SK-N-SH (cell line): ENCODE measurements at regions not wholly inside any gene's neighbourhood (a gene's known extent, or its start where the extent isn't known, plus 50 kb on each side); places are given as distances from the start of the nearest gene placed in this dataset.

Source experiments
- CTCF ChIA-PET: fragments of 300-600, 350-600 bp; formaldehyde crosslinking; extraction: SDS; loops from one replicate; lab custom pipeline; 2021; lab: Yijun Ruan, JAX
- POLR2A ChIA-PET: fragments of 350-600 bp; sonication (Branson Sonifier 250); formaldehyde crosslinking; extraction: SDS; loops from one replicate; lab custom pipeline; 2020; ENCODE audit warnings: antibody characterized with exemption, inconsistent platforms; lab: Yijun Ruan, JAX
- DNase-seq: peaks from one replicate; pipeline ENCODE4 v3.0.0; 2012
- H2AFZ ChIP-seq: fragments of 200-600 bp; sonication (generic); 2 replicates; pipeline ENCODE4 v1.8.1; 2016; ENCODE audit warnings: antibody characterized with exemption, mild to moderate bottlenecking, low read depth
- H3F3A ChIP-seq: fragments of 200-600 bp; sonication (generic); replicated peaks from 2 replicates; pipeline ENCODE3; 2016; ENCODE audit warnings: antibody characterized with exemption, mild to moderate bottlenecking; ENCODE audit not compliant: insufficient read depth
- H3K27ac ChIP-seq, 2 experiments: fragments of 200-500 bp in 1 of 2; fragments of 200-600 bp in 1 of 2; sonication (Bioruptor generic) in 1 of 2; sonication (generic), shearing (Covaris generic) in 1 of 2; 2 replicates each; pipeline versions ENCODE4 v1.5.1 to v1.6.1; 2014 to 2016; ENCODE audit warnings: low read depth in 2 of 2, inconsistent platforms in 1 of 2, low read length in 1 of 2, mild to moderate bottlenecking in 1 of 2, mixed read lengths in 1 of 2
- H3K27me3 ChIP-seq: fragments of 200-600 bp; sonication (generic), shearing (Covaris generic); 2 replicates; pipeline ENCODE4 v1.6.1; 2016; ENCODE audit warnings: mixed run types; ENCODE audit not compliant: insufficient read depth
- H3K36me3 ChIP-seq, 2 experiments: fragments of 200-500 bp in 1 of 2; fragments of 200-600 bp in 1 of 2; sonication (Bioruptor generic) in 1 of 2; sonication (generic) in 1 of 2; replicated peaks in 1 of 2; 2 replicates each; pipeline versions ENCODE3 to v1.5.1; 2014 to 2016; ENCODE audit warnings: low read length in 1 of 2, mild to moderate bottlenecking in 1 of 2; ENCODE audit not compliant: insufficient read depth in 2 of 2, control insufficient read depth in 1 of 2
- H3K4me1 ChIP-seq, 2 experiments: fragments of 200-500 bp in 1 of 2; fragments of 200-600 bp in 1 of 2; sonication (Bioruptor generic) in 1 of 2; sonication (generic), shearing (Covaris generic) in 1 of 2; 2 replicates each; pipeline versions ENCODE4 v1.5.1 to v1.6.1; 2014 to 2016; ENCODE audit warnings: low read depth in 1 of 2, low read length in 1 of 2, mixed run types in 1 of 2; ENCODE audit not compliant: insufficient read depth in 2 of 2, control insufficient read depth in 1 of 2
- H3K4me2 ChIP-seq: fragments of 200-600 bp; sonication (generic), shearing (Covaris generic); 2 replicates; pipeline ENCODE4 v1.6.1; 2017; ENCODE audit warnings: mixed run types
- H3K4me3 ChIP-seq, 2 experiments: fragments of 200-500 bp in 1 of 2; fragments of 200-600 bp in 1 of 2; sonication (Bioruptor generic) in 1 of 2; sonication (generic), shearing (Covaris generic) in 1 of 2; 2 replicates each; pipeline versions ENCODE4 v1.5.1 to v1.8.1; 2014 to 2016; ENCODE audit warnings: low read depth in 2 of 2, inconsistent platforms in 1 of 2, low read length in 1 of 2, mild to moderate bottlenecking in 1 of 2, mixed read lengths in 1 of 2, moderate library complexity in 1 of 2
- H3K79me2 ChIP-seq: fragments of 200-600 bp; sonication (generic); 2 replicates; pipeline ENCODE4 v1.8.1; 2017; ENCODE audit warnings: mild to moderate bottlenecking; ENCODE audit not compliant: insufficient read depth
- H3K9ac ChIP-seq: fragments of 200-600 bp; sonication (generic); 2 replicates; pipeline ENCODE4 v1.6.1; 2017; ENCODE audit warnings: mixed run types
- H3K9me2 ChIP-seq: fragments of 200-600 bp; sonication (generic); 2 replicates; pipeline ENCODE4 v1.6.1; 2017; ENCODE audit warnings: mixed run types
- H3K9me3 ChIP-seq: fragments of 200-600 bp; sonication (generic); 2 replicates; pipeline ENCODE4 v1.6.1; 2017; ENCODE audit warnings: mixed run types, mild to moderate bottlenecking, moderate library complexity
- H4K20me1 ChIP-seq: fragments of 200-600 bp; sonication (generic); 2 replicates; pipeline ENCODE4 v1.6.1; 2017; ENCODE audit warnings: mild to moderate bottlenecking, mixed run types; ENCODE audit not compliant: insufficient read depth
- CHD2 ChIP-seq: fragments of 150-350 bp; IDR thresholded peaks from 2 replicates; pipeline ENCODE4 v1.6.1; 2018; ENCODE audit warnings: low read length; ENCODE audit not compliant: partially characterized antibody
- ELF1 ChIP-seq: IDR thresholded peaks from 2 replicates; pipeline ENCODE4 v1.4.0; 2012
- EP300 ChIP-seq, 2 experiments: IDR thresholded peaks; 2 replicates each; pipeline versions ENCODE4 v1.4.0 to v1.6.1; 2012; ENCODE audit warnings: borderline replicate concordance in 1 of 2, low read depth in 1 of 2, low read length in 1 of 2
- EZH2phosphoT487 ChIP-seq: fragments of 200-600 bp; sonication (generic); IDR thresholded peaks from 2 replicates; pipeline ENCODE4 v1.6.1; 2017; ENCODE audit warnings: low read depth, mixed run types, mild to moderate bottlenecking, antibody characterized with exemption, moderate library complexity, borderline replicate concordance
- FOSL2 ChIP-seq: IDR thresholded peaks from 2 replicates; pipeline ENCODE4 v1.4.0; 2012; ENCODE audit warnings: low read depth, mild to moderate bottlenecking, moderate library complexity, borderline replicate concordance
- FOXM1 ChIP-seq: IDR thresholded peaks from 2 replicates; pipeline ENCODE4 v1.4.0; 2012; ENCODE audit warnings: low read depth, mild to moderate bottlenecking
- GABPA ChIP-seq: IDR thresholded peaks from 2 replicates; pipeline ENCODE4 v1.4.0; 2012; ENCODE audit warnings: low read depth, mild to moderate bottlenecking
- GATA2 ChIP-seq: sonication (generic); formaldehyde crosslinking; IDR thresholded peaks from 2 replicates; pipeline ENCODE4 v1.5.0; 2020; ENCODE audit warnings: mild to moderate bottlenecking, missing genetic modification reagents
- IRF3 ChIP-seq: fragments of 150-350 bp; IDR thresholded peaks from 2 replicates; pipeline ENCODE4 v1.6.1; 2016; ENCODE audit warnings: mild to moderate bottlenecking, low read depth, low read length
- JUND ChIP-seq: IDR thresholded peaks from 2 replicates; pipeline ENCODE4 v1.4.0; 2012
- MAX ChIP-seq: IDR thresholded peaks from 2 replicates; pipeline ENCODE4 v1.4.0; 2012; ENCODE audit warnings: low read depth
- MEF2A ChIP-seq: IDR thresholded peaks from 2 replicates; pipeline ENCODE4 v1.4.0; 2012; ENCODE audit warnings: low read depth, borderline replicate concordance
- NFIC ChIP-seq: IDR thresholded peaks from 2 replicates; pipeline ENCODE4 v1.4.0; 2012; ENCODE audit warnings: borderline replicate concordance
- NRF1 ChIP-seq: IDR thresholded peaks from 2 replicates; pipeline ENCODE4 v1.6.1; 2012; ENCODE audit warnings: low read depth, mild to moderate bottlenecking, low read length
- POLR2AphosphoS5 ChIP-seq: IDR thresholded peaks from 2 replicates; pipeline ENCODE4 v1.6.1; 2012; ENCODE audit warnings: low read depth, low read length
- RXRA ChIP-seq: IDR thresholded peaks from 2 replicates; pipeline ENCODE4 v1.4.0; 2012; ENCODE audit warnings: low read depth, mild to moderate bottlenecking, borderline replicate concordance
- SIN3A ChIP-seq: IDR thresholded peaks from 2 replicates; pipeline ENCODE4 v1.6.1; 2012; ENCODE audit warnings: low read depth, mild to moderate bottlenecking, low read length, moderate library complexity, borderline replicate concordance
- SMC3 ChIP-seq: IDR thresholded peaks from 2 replicates; pipeline ENCODE4 v1.6.1; 2012; ENCODE audit warnings: low read depth, low read length, improper control_type of control experiment
- TCF12 ChIP-seq: IDR thresholded peaks from 2 replicates; pipeline ENCODE4 v1.4.0; 2012
- TEAD4 ChIP-seq: IDR thresholded peaks from 2 replicates; pipeline ENCODE4 v1.4.0; 2012; ENCODE audit warnings: mild to moderate bottlenecking, borderline replicate concordance; ENCODE audit not compliant: insufficient read depth
- USF1 ChIP-seq: IDR thresholded peaks from 2 replicates; pipeline ENCODE4 v1.4.0; 2012; ENCODE audit warnings: low read depth, borderline replicate concordance
- ZBTB33 ChIP-seq: IDR thresholded peaks from 2 replicates; pipeline ENCODE4 v1.4.0; 2012; ENCODE audit warnings: low read depth, borderline replicate concordance
- WGBS: methylation state at CpG from one replicate; pipeline ENCODE4 v1.1.6; 2017; ENCODE audit warnings: low lambda C conversion rate; 5-methylcytosine and 5-hydroxymethylcytosine counted together
- TF ChIP-seq, protein P1 (sequence below): IDR thresholded peaks from 2 replicates; pipeline ENCODE4 v1.6.1; 2012; ENCODE audit warnings: mild to moderate bottlenecking, low read depth, low read length, moderate library complexity
- TF ChIP-seq, protein P2 (sequence below): IDR thresholded peaks from 2 replicates; pipeline ENCODE4; 2012

DNA sequence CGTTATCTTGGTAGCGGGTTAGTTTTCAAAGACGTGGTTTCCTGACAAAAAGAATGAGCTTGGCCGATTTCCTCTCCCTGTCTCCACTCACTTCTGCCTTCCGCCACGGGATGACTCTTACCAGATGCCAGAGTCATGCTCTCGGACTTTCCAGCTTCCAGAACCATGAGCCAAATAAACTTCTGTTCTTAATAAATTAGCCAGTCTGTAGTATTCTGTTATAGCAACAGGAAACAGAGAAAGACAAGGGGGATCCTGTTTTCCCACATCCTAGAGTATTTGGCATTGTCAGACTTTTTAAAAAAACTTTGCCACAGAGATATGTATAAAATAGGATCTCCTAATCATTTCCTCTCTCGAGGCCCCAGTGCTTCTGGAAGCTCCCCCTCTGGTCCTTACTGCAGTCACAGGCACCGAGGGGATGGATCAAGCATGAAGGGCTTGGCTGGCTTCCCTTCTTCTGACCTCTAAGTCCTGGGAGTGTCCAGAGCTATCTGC lies 84.9 kb upstream of the NAA20 start:
- peak overlapping the region; percentile 66 to 98 for H3K27ac ChIP-seq
- ChIA-PET CTCF (interaction anchor here (0.7 to 1.2 kb wide), 2 partner anchors 85 to 239 kb away, joined by 3 read pairs; partner anchors contain the start of gene NAA20), POLR2A (no interaction called here)
- no peaks in the 10 kb centered on the region for H3K9me2 ChIP-seq
- H3K4me1 ChIP-seq: peaks cover 5 to 10% of the 10 kb centered on the region in 2 experiments; a peak in 2 of 4 replicates
- no peaks in the 10 kb centered on the region for H3K27me3 ChIP-seq
- H3F3A ChIP-seq: peaks cover 17% of the 10 kb centered on the region
- H3K36me3 ChIP-seq: no peaks in the 10 kb centered on the region
- no peaks in the 10 kb centered on the region for H3K9me3 ChIP-seq
- H4K20me1 ChIP-seq: no peaks in the 10 kb centered on the region
- 24% methylated on average over 9 of the region's 9 CpGs for WGBS
- no peak overlapping the region for H3K4me3 ChIP-seq
- peak; percentile 16 for DNase-seq
- peak overlapping the region; percentile 57; the same call in 1 of the 2 replicates for H3K9ac ChIP-seq
- H3K79me2 ChIP-seq: no peaks in the 10 kb centered on the region; the same call in 1 of the 2 replicates
- H3K4me2 ChIP-seq: peak overlapping the region; percentile 65
- peak overlapping the region; percentile 47; the same call in 1 of the 2 replicates for H2AFZ ChIP-seq
- TF ChIP-seq SMC3 (no peak), JUND (peak; percentile 87), TEAD4 (peak; percentile 86; the same call in 1 of the 2 replicates), TCF12 (peak; percentile 100), IRF3 (no peak), NFIC (peak; percentile 96), MEF2A (peak; percentile 24; the same call in 1 of the 2 replicates), NRF1 (no peak), EP300 (IDR thresholded peaks at IDR 0.05; ENCODE audit: borderline replicate concordance in 1 of 2, low read depth in 1 of 2, low read length in 1 of 2) (peak; percentile 65 to 95), SIN3A (peak; percentile 91), POLR2AphosphoS5 (peak; percentile 89), ZBTB33 (no peak), GABPA (no peak), RXRA (peak; percentile 64), GATA2 (CRISPR knock-in tag) (no peak), FOXM1 (peak; percentile 51; the same call in 1 of the 2 replicates), MAX (peak; percentile 90), EZH2phosphoT487 (no peak), CHD2 (no peak), ELF1 (peak; percentile 48; the same call in 1 of the 2 replicates), FOSL2 (peak; percentile 62; the same call in 1 of the 2 replicates), USF1 (peak; percentile 5; the same call in 1 of the 2 replicates)
- TF ChIP-seq, protein P1, sequence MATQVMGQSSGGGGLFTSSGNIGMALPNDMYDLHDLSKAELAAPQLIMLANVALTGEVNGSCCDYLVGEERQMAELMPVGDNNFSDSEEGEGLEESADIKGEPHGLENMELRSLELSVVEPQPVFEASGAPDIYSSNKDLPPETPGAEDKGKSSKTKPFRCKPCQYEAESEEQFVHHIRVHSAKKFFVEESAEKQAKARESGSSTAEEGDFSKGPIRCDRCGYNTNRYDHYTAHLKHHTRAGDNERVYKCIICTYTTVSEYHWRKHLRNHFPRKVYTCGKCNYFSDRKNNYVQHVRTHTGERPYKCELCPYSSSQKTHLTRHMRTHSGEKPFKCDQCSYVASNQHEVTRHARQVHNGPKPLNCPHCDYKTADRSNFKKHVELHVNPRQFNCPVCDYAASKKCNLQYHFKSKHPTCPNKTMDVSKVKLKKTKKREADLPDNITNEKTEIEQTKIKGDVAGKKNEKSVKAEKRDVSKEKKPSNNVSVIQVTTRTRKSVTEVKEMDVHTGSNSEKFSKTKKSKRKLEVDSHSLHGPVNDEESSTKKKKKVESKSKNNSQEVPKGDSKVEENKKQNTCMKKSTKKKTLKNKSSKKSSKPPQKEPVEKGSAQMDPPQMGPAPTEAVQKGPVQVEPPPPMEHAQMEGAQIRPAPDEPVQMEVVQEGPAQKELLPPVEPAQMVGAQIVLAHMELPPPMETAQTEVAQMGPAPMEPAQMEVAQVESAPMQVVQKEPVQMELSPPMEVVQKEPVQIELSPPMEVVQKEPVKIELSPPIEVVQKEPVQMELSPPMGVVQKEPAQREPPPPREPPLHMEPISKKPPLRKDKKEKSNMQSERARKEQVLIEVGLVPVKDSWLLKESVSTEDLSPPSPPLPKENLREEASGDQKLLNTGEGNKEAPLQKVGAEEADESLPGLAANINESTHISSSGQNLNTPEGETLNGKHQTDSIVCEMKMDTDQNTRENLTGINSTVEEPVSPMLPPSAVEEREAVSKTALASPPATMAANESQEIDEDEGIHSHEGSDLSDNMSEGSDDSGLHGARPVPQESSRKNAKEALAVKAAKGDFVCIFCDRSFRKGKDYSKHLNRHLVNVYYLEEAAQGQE: peak; percentile 47; the same call in 1 of the 2 replicates
- TF ChIP-seq, protein P2, sequence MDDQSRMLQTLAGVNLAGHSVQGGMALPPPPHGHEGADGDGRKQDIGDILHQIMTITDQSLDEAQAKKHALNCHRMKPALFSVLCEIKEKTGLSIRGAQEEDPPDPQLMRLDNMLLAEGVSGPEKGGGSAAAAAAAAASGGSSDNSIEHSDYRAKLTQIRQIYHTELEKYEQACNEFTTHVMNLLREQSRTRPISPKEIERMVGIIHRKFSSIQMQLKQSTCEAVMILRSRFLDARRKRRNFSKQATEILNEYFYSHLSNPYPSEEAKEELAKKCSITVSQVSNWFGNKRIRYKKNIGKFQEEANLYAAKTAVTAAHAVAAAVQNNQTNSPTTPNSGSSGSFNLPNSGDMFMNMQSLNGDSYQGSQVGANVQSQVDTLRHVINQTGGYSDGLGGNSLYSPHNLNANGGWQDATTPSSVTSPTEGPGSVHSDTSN: peak; percentile 95
